Mammary epithelial cell (primary cell): ENCODE measurements at regions not wholly inside any gene's neighbourhood (a gene's known extent, or its start where the extent isn't known, plus 50 kb on each side); places are given as distances from the start of the nearest gene placed in this dataset.

Experiments used
- CTCF ChIP-seq, 2 donors: IDR thresholded peaks in 1 of 2; conservative IDR thresholded peaks in 1 of 2; 2 replicates each; pipeline ENCODE4 v1.5.1; 2011 to 2012; ENCODE audit warnings: inconsistent platforms in 2 of 2, low read length in 2 of 2, mild to moderate bottlenecking in 2 of 2, control low read depth in 1 of 2, low read depth in 1 of 2; ENCODE audit not compliant: insufficient read depth in 1 of 2; ENCODE audit errors: extremely low read depth in 1 of 2
- EZH2 ChIP-seq: IDR thresholded peaks from 2 replicates; pipeline ENCODE4 v1.6.1; 2012; ENCODE audit warnings: low read length, inconsistent platforms, borderline replicate concordance

GRCh38 chr3:4001976-4002375 lies 202.7 kb downstream of the LRRN1 start:
- no peak for TF ChIP-seq CTCF (conservative IDR thresholded peaks at IDR 0.05 in 1 of 2, IDR thresholded peaks at IDR 0.05 in 1 of 2; ENCODE audit: extremely low read depth in 1 of 2, insufficient read depth in 1 of 2, low read depth in 1 of 2, low read length in 2 of 2)
- no peak for TF ChIP-seq EZH2
